Liver (tissue), 8 donors: ENCODE measurements at regions not wholly inside any gene's neighbourhood (a gene's known extent, or its start where the extent isn't known, plus 50 kb on each side); places are given as distances from the start of the nearest gene placed in this dataset.

Experiments
- DNase-seq: peaks from one replicate; pipeline ENCODE4 v3.0.0-alpha.2; 2017; ENCODE audit warnings: low spot score
- H3K27ac ChIP-seq, 2 donors: one replicate each; pipeline ENCODE4 v1.7.0; 2013; ENCODE audit warnings: inconsistent platforms in 2 of 2, low read length in 2 of 2, control low read depth in 1 of 2, low read depth in 1 of 2, mild to moderate bottlenecking in 1 of 2
- H3K27me3 ChIP-seq, 4 donors: one replicate each; pipeline versions ENCODE4 v1.6.1 to v1.7.0; 2013; ENCODE audit warnings: low read length in 3 of 4, inconsistent platforms in 1 of 4, mild to moderate bottlenecking in 1 of 4, moderate library complexity in 1 of 4; ENCODE audit not compliant: control insufficient read depth in 4 of 4, insufficient read depth in 4 of 4
- H3K36me3 ChIP-seq, 4 donors: one replicate each; pipeline versions ENCODE4 v1.6.1 to v1.7.0; 2013; ENCODE audit warnings: low read length in 3 of 4, mild to moderate bottlenecking in 3 of 4, low read depth in 1 of 4, moderate library complexity in 1 of 4; ENCODE audit not compliant: control insufficient read depth in 4 of 4, insufficient read depth in 3 of 4
- H3K4me1 ChIP-seq, 4 donors: one replicate each; pipeline versions ENCODE4 v1.6.1 to v1.7.0; 2013; ENCODE audit warnings: low read length in 3 of 4, mild to moderate bottlenecking in 3 of 4, moderate library complexity in 1 of 4; ENCODE audit not compliant: control insufficient read depth in 4 of 4, insufficient read depth in 4 of 4
- H3K4me3 ChIP-seq, 3 donors: one replicate each; pipeline versions ENCODE4 v1.6.1 to v1.7.0; 2013; ENCODE audit warnings: low read length in 3 of 3, control low read depth in 1 of 3, low read depth in 1 of 3, mild to moderate bottlenecking in 1 of 3
- H3K9ac ChIP-seq, 2 donors: one replicate each; pipeline ENCODE4 v1.7.0; 2013; ENCODE audit warnings: low read length in 2 of 2, mild to moderate bottlenecking in 2 of 2, moderate library complexity in 2 of 2, control low read depth in 1 of 2, low read depth in 1 of 2
- H3K9me3 ChIP-seq, 4 donors: one replicate each; pipeline versions ENCODE4 v1.6.1 to v1.7.0; 2013; ENCODE audit warnings: low read length in 3 of 4; ENCODE audit not compliant: control insufficient read depth in 4 of 4
- ATF3 ChIP-seq: IDR thresholded peaks from 2 replicates; pipeline ENCODE4 v1.6.1; 2016; ENCODE audit warnings: antibody characterized with exemption
- EGR1 ChIP-seq, 2 donors: IDR thresholded peaks; 2 replicates each; pipeline ENCODE4 v1.6.1; 2016 to 2018; ENCODE audit warnings: antibody characterized with exemption in 2 of 2, low read depth in 2 of 2
- FOXA1 ChIP-seq: IDR thresholded peaks from 2 replicates; pipeline ENCODE4 v1.6.1; 2016; ENCODE audit warnings: antibody characterized with exemption
- FOXA2 ChIP-seq: IDR thresholded peaks from 2 replicates; pipeline ENCODE4 v1.6.1; 2016; ENCODE audit warnings: antibody characterized with exemption
- GABPA ChIP-seq, 2 donors: IDR thresholded peaks in 1 of 2; conservative IDR thresholded peaks in 1 of 2; 2 replicates each; pipeline ENCODE4 v1.6.1; 2016; ENCODE audit warnings: antibody characterized with exemption in 2 of 2, mild to moderate bottlenecking in 1 of 2, moderate library complexity in 1 of 2
- HNF4A ChIP-seq, 2 donors: conservative IDR thresholded peaks; 2 replicates each; pipeline ENCODE4 v1.6.1; 2016; ENCODE audit warnings: antibody characterized with exemption in 2 of 2, mild to moderate bottlenecking in 2 of 2
- HNF4G ChIP-seq: IDR thresholded peaks from 2 replicates; pipeline ENCODE4 v1.6.1; 2016; ENCODE audit warnings: antibody characterized with exemption
- JUND ChIP-seq, 2 donors: IDR thresholded peaks; 2 replicates each; pipeline ENCODE4 v1.6.1; 2016; ENCODE audit warnings: antibody characterized with exemption in 2 of 2
- NR2F2 ChIP-seq: IDR thresholded peaks from 2 replicates; pipeline ENCODE4 v1.6.1; 2016; ENCODE audit warnings: antibody characterized with exemption
- RAD21 ChIP-seq, 2 donors: IDR thresholded peaks; 2 replicates each; pipeline ENCODE4 v1.6.1; 2016; ENCODE audit warnings: antibody characterized with exemption in 2 of 2, mild to moderate bottlenecking in 2 of 2
- REST ChIP-seq: IDR thresholded peaks from 2 replicates; pipeline ENCODE4 v1.6.1; 2016; ENCODE audit warnings: antibody characterized with exemption, mild to moderate bottlenecking
- RXRA ChIP-seq, 2 donors: IDR thresholded peaks; 2 replicates each; pipeline ENCODE4 v1.6.1; 2017 to 2018; ENCODE audit warnings: antibody characterized with exemption in 2 of 2, mild to moderate bottlenecking in 1 of 2
- SP1 ChIP-seq: IDR thresholded peaks from 2 replicates; pipeline ENCODE4 v1.6.1; 2018; ENCODE audit warnings: antibody characterized with exemption, mild to moderate bottlenecking
- TAF1 ChIP-seq: conservative IDR thresholded peaks from 2 replicates; pipeline ENCODE4 v1.6.1; 2016; ENCODE audit warnings: antibody characterized with exemption, mild to moderate bottlenecking
- ZBTB33 ChIP-seq: IDR thresholded peaks from 2 replicates; pipeline ENCODE4 v1.6.1; 2016; ENCODE audit warnings: antibody characterized with exemption
- WGBS: extraction: QIAGEN DNeasy Blood & Tissue Kit; methylation state at CpG from one replicate; pipeline ENCODE4 v1.1.7; 2013; 5-methylcytosine and 5-hydroxymethylcytosine counted together
- TF ChIP-seq, protein P1 (sequence below): fragments of 150-350 bp; IDR thresholded peaks from 2 replicates; pipeline ENCODE4 v1.5.1; 2017; ENCODE audit warnings: improper control_type of control experiment, low read depth, low read length; ENCODE audit not compliant: missing input control
- donor health status: healthy.
- donor health status: healthy.
- donor health status: healthy.
- donor health status: healthy.
- donor health status: healthy.

GRCh38 chr4:121459026-121459425 is 78.2 kb upstream of the QRFPR start:
- TF ChIP-seq RAD21 (IDR thresholded peaks at IDR 0.05) (no peak), REST (no peak), RXRA (IDR thresholded peaks at IDR 0.05) (no peak), JUND (IDR thresholded peaks at IDR 0.05) (no peak), ZBTB33 (no peak), GABPA (IDR thresholded peaks at IDR 0.05 in 1 of 2, conservative IDR thresholded peaks at IDR 0.05 in 1 of 2) (no peak), FOXA2 (no peak), HNF4A (conservative IDR thresholded peaks at IDR 0.05) (no peak), NR2F2 (no peak), TAF1 (no peak), EGR1 (IDR thresholded peaks at IDR 0.05; ENCODE audit: low read depth in 2 of 2) (no peak), HNF4G (no peak), SP1 (no peak), ATF3 (no peak)
- TF ChIP-seq, protein P1, sequence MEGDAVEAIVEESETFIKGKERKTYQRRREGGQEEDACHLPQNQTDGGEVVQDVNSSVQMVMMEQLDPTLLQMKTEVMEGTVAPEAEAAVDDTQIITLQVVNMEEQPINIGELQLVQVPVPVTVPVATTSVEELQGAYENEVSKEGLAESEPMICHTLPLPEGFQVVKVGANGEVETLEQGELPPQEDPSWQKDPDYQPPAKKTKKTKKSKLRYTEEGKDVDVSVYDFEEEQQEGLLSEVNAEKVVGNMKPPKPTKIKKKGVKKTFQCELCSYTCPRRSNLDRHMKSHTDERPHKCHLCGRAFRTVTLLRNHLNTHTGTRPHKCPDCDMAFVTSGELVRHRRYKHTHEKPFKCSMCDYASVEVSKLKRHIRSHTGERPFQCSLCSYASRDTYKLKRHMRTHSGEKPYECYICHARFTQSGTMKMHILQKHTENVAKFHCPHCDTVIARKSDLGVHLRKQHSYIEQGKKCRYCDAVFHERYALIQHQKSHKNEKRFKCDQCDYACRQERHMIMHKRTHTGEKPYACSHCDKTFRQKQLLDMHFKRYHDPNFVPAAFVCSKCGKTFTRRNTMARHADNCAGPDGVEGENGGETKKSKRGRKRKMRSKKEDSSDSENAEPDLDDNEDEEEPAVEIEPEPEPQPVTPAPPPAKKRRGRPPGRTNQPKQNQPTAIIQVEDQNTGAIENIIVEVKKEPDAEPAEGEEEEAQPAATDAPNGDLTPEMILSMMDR: no peak
- no peak overlapping the region for H3K4me3 ChIP-seq
- H3K4me1 ChIP-seq: no peaks in the 10 kb centered on the region
- no peak overlapping the region for H3K9ac ChIP-seq
- no peaks in the 10 kb centered on the region for H3K9me3 ChIP-seq
- no peak for DNase-seq
- peaks cover 0 to 3% (median 0%) of the 10 kb centered on the region in 4 donors for H3K27me3 ChIP-seq
- WGBS: 66% methylated on average over 2 of the region's 2 CpGs
- H3K27ac ChIP-seq: no peak overlapping the region
- no peaks in the 10 kb centered on the region for H3K36me3 ChIP-seq

GRCh38 chr4:121457278-121457875 is 76.6 kb upstream of the QRFPR start:
- no peaks in the 10 kb centered on the region for H3K9me3 ChIP-seq
- no peak overlapping the region for H3K4me3 ChIP-seq
- no peak for TF ChIP-seq TAF1
- TF ChIP-seq EGR1 (IDR thresholded peaks at IDR 0.05; ENCODE audit: low read depth in 2 of 2): no peak
- no peak for TF ChIP-seq HNF4A (conservative IDR thresholded peaks at IDR 0.05)
- no peak for TF ChIP-seq REST
- no peak for TF ChIP-seq RAD21 (IDR thresholded peaks at IDR 0.05)
- TF ChIP-seq FOXA2: no peak
- TF ChIP-seq FOXA1: no peak
- TF ChIP-seq ZBTB33: no peak
- TF ChIP-seq RXRA (IDR thresholded peaks at IDR 0.05): no peak
- no peak for TF ChIP-seq ATF3
- TF ChIP-seq NR2F2: no peak
- no peak for DNase-seq
- no peaks in the 10 kb centered on the region for H3K4me1 ChIP-seq
- H3K9ac ChIP-seq: no peak overlapping the region
- peaks cover 0 to 6% (median 0%) of the 10 kb centered on the region in 4 donors for H3K27me3 ChIP-seq
- no peak overlapping the region for H3K27ac ChIP-seq
- WGBS: 61% methylated on average over 7 of the region's 7 CpGs
- H3K36me3 ChIP-seq: no peaks in the 10 kb centered on the region
